H1 (cell line): ENCODE measurements at regions not wholly inside any gene's neighbourhood (a gene's known extent, or its start where the extent isn't known, plus 50 kb on each side); places are given as distances from the start of the nearest gene placed in this dataset.

Source experiments
- CTCF ChIA-PET: fragments of 300-600 bp; sonication (Branson Sonifier 250); formaldehyde crosslinking; loops from one replicate; lab custom pipeline; 2021; ENCODE audit not compliant: partially characterized antibody; lab: Charles Lee
- POLR2A ChIA-PET: fragments of 300-600 bp; sonication (Branson Sonifier 250); formaldehyde crosslinking; loops from one replicate; lab custom pipeline; 2021; ENCODE audit warnings: inconsistent platforms; ENCODE audit not compliant: partially characterized antibody; lab: Charles Lee
- DNase-seq, 2 experiments: peaks; one replicate each; pipeline versions ENCODE4 v3.0.0 to v3.0.0-alpha.2; 2010 to 2022; ENCODE audit warnings: low spot score in 2 of 2, low read depth in 1 of 2, mixed read lengths in 1 of 2
- FAIRE-seq: peaks from 2 replicates; lab custom pipeline; 2011; peaks lifted over from hg19 to GRCh38; lab: Jason Lieb, UNC
- H2AFZ ChIP-seq: 2 replicates; pipeline ENCODE4 v1.8.1; 2012; ENCODE audit warnings: low read length, inconsistent platforms
- H2AK5ac ChIP-seq: 2 replicates; pipeline ENCODE4 v1.6.1; 2013; ENCODE audit warnings: low read depth, low read length
- H2BK120ac ChIP-seq: replicated peaks from 2 replicates; pipeline ENCODE3; 2013; ENCODE audit warnings: low read depth, low read length, inconsistent platforms
- H2BK12ac ChIP-seq: 2 replicates; pipeline ENCODE4 v1.6.1; 2013; ENCODE audit warnings: low read depth, low read length
- H2BK15ac ChIP-seq: 2 replicates; pipeline ENCODE4 v1.6.1; 2013; ENCODE audit warnings: low read length
- H2BK20ac ChIP-seq: 2 replicates; pipeline ENCODE4 v1.6.1; 2013; ENCODE audit warnings: low read length
- H2BK5ac ChIP-seq: 2 replicates; pipeline ENCODE4 v1.6.1; 2013; ENCODE audit warnings: low read depth, low read length
- H3K14ac ChIP-seq: 2 replicates; pipeline ENCODE4 v1.6.1; 2013; ENCODE audit warnings: inconsistent platforms; ENCODE audit not compliant: insufficient read length
- H3K18ac ChIP-seq: 2 replicates; pipeline ENCODE4 v1.6.1; 2013; ENCODE audit warnings: low read length; ENCODE audit errors: extremely low read depth
- H3K23ac ChIP-seq: 2 replicates; pipeline ENCODE4 v1.6.1; 2013; ENCODE audit warnings: inconsistent platforms; ENCODE audit not compliant: insufficient read length
- H3K23me2 ChIP-seq: 2 replicates; pipeline ENCODE4 v1.6.1; 2013; ENCODE audit warnings: low read depth, low read length
- H3K27ac ChIP-seq: 2 replicates; pipeline ENCODE4 v1.6.1; 2011; ENCODE audit warnings: low read depth, low read length, inconsistent platforms
- H3K27me3 ChIP-seq, 4 experiments: replicated peaks in 1 of 4; 1 replicate in 1 of 4; 2 replicates in 3 of 4; pipeline versions ENCODE4 v1.6.1 to v1.8.1; 2011 to 2013; ENCODE audit warnings: low read length in 3 of 4, mild to moderate bottlenecking in 3 of 4, inconsistent platforms in 2 of 4, mixed read lengths in 2 of 4, moderate library complexity in 1 of 4; ENCODE audit not compliant: control insufficient read depth in 3 of 4, insufficient read depth in 3 of 4; ENCODE audit errors: extremely low read depth in 1 of 4
- H3K36me3 ChIP-seq, 4 experiments: 2 replicates each; pipeline versions ENCODE4 v1.6.1 to v1.8.1; 2011 to 2013; ENCODE audit warnings: mild to moderate bottlenecking in 4 of 4, low read length in 3 of 4, moderate library complexity in 2 of 4, control low read depth in 1 of 4, inconsistent platforms in 1 of 4; ENCODE audit not compliant: insufficient read depth in 4 of 4, control insufficient read depth in 2 of 4
- H3K4ac ChIP-seq: replicated peaks from 2 replicates; pipeline ENCODE3; 2013; ENCODE audit warnings: low read length, low read depth, mixed read lengths, inconsistent platforms; ENCODE audit not compliant: insufficient read length
- H3K4me1 ChIP-seq, 4 experiments: replicated peaks in 1 of 4; 1 replicate in 1 of 4; 2 replicates in 3 of 4; pipeline versions ENCODE4 v1.6.1 to v1.8.1; 2011 to 2013; ENCODE audit warnings: low read length in 3 of 4, inconsistent platforms in 2 of 4, mixed read lengths in 1 of 4; ENCODE audit not compliant: insufficient read depth in 4 of 4, control insufficient read depth in 3 of 4
- H3K4me2 ChIP-seq, 2 experiments: 2 replicates each; pipeline versions ENCODE4 v1.6.1 to v1.8.1; 2011 to 2013; ENCODE audit warnings: low read depth in 2 of 2, low read length in 2 of 2, control low read depth in 1 of 2, inconsistent platforms in 1 of 2, mild to moderate bottlenecking in 1 of 2; ENCODE audit not compliant: insufficient read depth in 1 of 2
- H3K4me3 ChIP-seq, 4 experiments: fragments of 200-600, 300-600 bp in 1 of 4; sonication (generic), shearing (Covaris generic), sonication (Bioruptor Twin) in 1 of 4; 2 replicates each; pipeline versions ENCODE4 v1.5.1 to v1.8.1; 2011 to 2016; ENCODE audit warnings: low read length in 4 of 4, low read depth in 3 of 4, control low read depth in 2 of 4, inconsistent platforms in 2 of 4, mild to moderate bottlenecking in 2 of 4, mixed read lengths in 1 of 4, moderate library complexity in 1 of 4; ENCODE audit not compliant: insufficient read depth in 2 of 4; ENCODE audit errors: extremely low read depth in 1 of 4
- H3K56ac ChIP-seq: replicated peaks from 2 replicates; pipeline ENCODE3; 2013; ENCODE audit warnings: low read depth, mild to moderate bottlenecking, mixed read lengths, low read length, inconsistent platforms; ENCODE audit not compliant: insufficient read length
- H3K79me1 ChIP-seq: 2 replicates; pipeline ENCODE4 v1.6.1; 2013; ENCODE audit warnings: low read depth, low read length, control low read depth
- H3K79me2 ChIP-seq, 2 experiments: 2 replicates each; pipeline versions ENCODE4 v1.6.1 to v1.8.1; 2012 to 2013; ENCODE audit warnings: low read length in 2 of 2, mild to moderate bottlenecking in 2 of 2, inconsistent platforms in 1 of 2; ENCODE audit not compliant: insufficient read depth in 2 of 2, control insufficient read depth in 1 of 2
- H3K9ac ChIP-seq, 4 experiments: replicated peaks in 1 of 4; 1 replicate in 1 of 4; 2 replicates in 3 of 4; pipeline versions ENCODE4 v1.6.1 to v1.8.1; 2011 to 2013; ENCODE audit warnings: low read depth in 3 of 4, low read length in 3 of 4, control low read depth in 2 of 4, mild to moderate bottlenecking in 2 of 4, moderate library complexity in 2 of 4, inconsistent platforms in 1 of 4; ENCODE audit errors: extremely low read depth in 1 of 4
- H3K9me3 ChIP-seq, 2 experiments: 2 replicates each; pipeline versions ENCODE4 v1.6.1 to v1.8.1; 2012 to 2013; ENCODE audit warnings: mild to moderate bottlenecking in 2 of 2, moderate library complexity in 2 of 2, control low read depth in 1 of 2, inconsistent platforms in 1 of 2, low read depth in 1 of 2, low read length in 1 of 2, mixed read lengths in 1 of 2; ENCODE audit not compliant: insufficient read depth in 2 of 2
- H4K20me1 ChIP-seq, 2 experiments: replicated peaks in 1 of 2; 2 replicates each; pipeline versions ENCODE3 to v1.8.1; 2011 to 2013; ENCODE audit warnings: inconsistent platforms in 2 of 2, low read length in 2 of 2, mild to moderate bottlenecking in 1 of 2; ENCODE audit not compliant: insufficient read depth in 2 of 2, control insufficient read depth in 1 of 2
- H4K5ac ChIP-seq: 2 replicates; pipeline ENCODE4 v1.6.1; 2013; ENCODE audit warnings: low read length, low read depth, mixed read lengths, inconsistent platforms; ENCODE audit not compliant: insufficient read length
- H4K8ac ChIP-seq: 2 replicates; pipeline ENCODE4 v1.8.0; 2013; ENCODE audit warnings: mild to moderate bottlenecking, moderate library complexity, low read length, inconsistent platforms; ENCODE audit not compliant: insufficient read depth; ENCODE audit errors: extremely low read depth
- H4K91ac ChIP-seq: replicated peaks from 2 replicates; pipeline ENCODE3; 2013; ENCODE audit warnings: low read length, mixed read lengths, inconsistent platforms; ENCODE audit not compliant: insufficient read length
- EP300 ChIP-seq, 2 experiments: IDR thresholded peaks; 1 replicate in 1 of 2; 2 replicates in 1 of 2; pipeline ENCODE4 v1.6.1; 2011 to 2012; ENCODE audit warnings: low read depth in 2 of 2, low read length in 2 of 2, mild to moderate bottlenecking in 2 of 2, borderline replicate concordance in 1 of 2, inconsistent platforms in 1 of 2, moderate library complexity in 1 of 2
- SIRT6 ChIP-seq: IDR thresholded peaks from one replicate; pipeline ENCODE4 v1.7.1; 2012; ENCODE audit warnings: low read length, inconsistent platforms
- WGBS, 2 experiments: shearing (Covaris generic) in 1 of 2; methylation state at CpG; one replicate each; pipeline versions ENCODE4 v1.1.6 to v1.1.7; 2013 to 2015; ENCODE audit warnings: low lambda C conversion rate in 2 of 2, mixed read lengths in 2 of 2, inconsistent platforms in 1 of 2, low coverage in 1 of 2, missing lambda C conversion rate in 1 of 2; ENCODE audit not compliant: insufficient replicate concordance in 2 of 2, insufficient coverage in 1 of 2, insufficient read length in 1 of 2; ENCODE audit errors: extremely low coverage in 1 of 2, missing lambda C conversion rate in 1 of 2; 5-methylcytosine and 5-hydroxymethylcytosine counted together

GRCh38 chr18:1917569-1917968 lies 653.7 kb downstream of the METTL4 start:
- no peak overlapping the region for H3K4me3 ChIP-seq
- H2AK5ac ChIP-seq, result no peak overlapping the region
- no peak overlapping the region for H3K56ac ChIP-seq
- peaks cover 0 to 5% of the 10 kb centered on the region in 2 experiments; a peak in 1 of 4 replicates for H3K9me3 ChIP-seq
- no peak overlapping the region for H4K91ac ChIP-seq
- H3K4me1 ChIP-seq, result no peaks in the 10 kb centered on the region
- DNase-seq, result no peak
- no peaks in the 10 kb centered on the region for H3K36me3 ChIP-seq
- no peaks in the 10 kb centered on the region for H3K79me1 ChIP-seq
- ChIA-PET POLR2A (no interaction called here), CTCF (no interaction called here)
- H3K23me2 ChIP-seq, result no peaks in the 10 kb centered on the region
- H3K4me2 ChIP-seq, result no peak overlapping the region
- H4K8ac ChIP-seq, result no peak overlapping the region
- no peak overlapping the region for H2BK20ac ChIP-seq
- FAIRE-seq, result no peak
- H4K20me1 ChIP-seq, result no peaks in the 10 kb centered on the region
- H3K14ac ChIP-seq, result no peak overlapping the region
- H4K5ac ChIP-seq, result no peak overlapping the region
- H2BK15ac ChIP-seq, result no peak overlapping the region
- H2BK5ac ChIP-seq, result no peak overlapping the region
- 94% methylated on average over 4 of the region's 4 CpGs; no CpG with 5 or more reads in 1 of the 2 experiments for WGBS, 2 experiments
- no peak overlapping the region for H3K9ac ChIP-seq
- no peak overlapping the region for H2BK12ac ChIP-seq
- no peak overlapping the region for H3K23ac ChIP-seq
- no peak overlapping the region for H2AFZ ChIP-seq
- no peak overlapping the region for H3K18ac ChIP-seq
- H3K27me3 ChIP-seq, result no peaks in the 10 kb centered on the region
- H2BK120ac ChIP-seq, result no peak overlapping the region
- no peak overlapping the region for H3K4ac ChIP-seq
- H3K79me2 ChIP-seq, result no peaks in the 10 kb centered on the region
- H3K27ac ChIP-seq, result no peak overlapping the region
- TF ChIP-seq SIRT6 (no peak), EP300 (IDR thresholded peaks at IDR 0.05; ENCODE audit: borderline replicate concordance in 1 of 2, low read depth in 2 of 2, low read length in 2 of 2) (no peak)
